HG02642 (cell line): ENCODE measurements at regions not wholly inside any gene's neighbourhood (a gene's known extent, or its start where the extent isn't known, plus 50 kb on each side); places are given as distances from the start of the nearest gene placed in this dataset.

Experiments used
- ATAC-seq: cut with Tn5 transposase; IDR thresholded peaks from one replicate; pipeline ENCODE4 v1.9.1; 2021; ENCODE audit warnings: mild to moderate bottlenecking; ENCODE audit not compliant: unreplicated experiment, poor library complexity

DNA sequence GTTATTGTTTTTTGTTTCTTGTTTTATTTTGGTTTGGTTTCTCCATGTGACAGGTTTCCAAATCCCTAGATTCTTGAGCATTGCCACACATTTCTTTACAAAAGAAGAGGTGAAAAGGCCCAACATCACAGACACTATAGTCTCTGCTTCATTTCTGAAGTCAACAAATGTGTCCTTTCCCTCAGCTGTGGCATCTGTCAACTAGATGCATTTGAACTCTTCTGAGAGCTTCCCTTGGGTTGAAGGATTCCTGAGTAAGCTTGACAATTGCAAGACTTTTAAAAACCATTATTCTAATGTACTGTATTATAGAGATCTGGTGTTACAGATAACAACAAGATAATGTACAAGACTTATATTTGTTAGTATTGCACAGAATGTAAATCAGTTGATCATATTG is 703.3 kb upstream of the PKDCC start:
- ATAC-seq: no peak

DNA sequence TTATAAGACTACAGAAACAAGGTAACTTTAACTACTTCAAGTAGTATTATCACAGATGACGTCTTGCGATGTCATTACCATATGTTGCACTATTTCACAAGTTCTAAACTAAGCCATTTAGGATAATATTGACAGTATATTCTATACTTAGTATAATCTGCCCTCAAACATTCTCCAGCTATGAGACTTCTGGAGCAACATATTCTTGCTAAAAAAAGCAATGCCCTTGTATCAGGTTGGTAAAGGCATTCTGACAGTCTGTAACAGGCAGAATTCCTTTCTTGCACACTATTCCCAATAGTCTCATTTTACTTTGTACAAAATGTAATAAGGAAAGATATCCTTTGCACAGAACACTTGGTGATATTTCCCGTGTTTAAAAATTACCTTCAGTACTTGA is 694.8 kb upstream of the PKDCC start:
- no peak for ATAC-seq

DNA sequence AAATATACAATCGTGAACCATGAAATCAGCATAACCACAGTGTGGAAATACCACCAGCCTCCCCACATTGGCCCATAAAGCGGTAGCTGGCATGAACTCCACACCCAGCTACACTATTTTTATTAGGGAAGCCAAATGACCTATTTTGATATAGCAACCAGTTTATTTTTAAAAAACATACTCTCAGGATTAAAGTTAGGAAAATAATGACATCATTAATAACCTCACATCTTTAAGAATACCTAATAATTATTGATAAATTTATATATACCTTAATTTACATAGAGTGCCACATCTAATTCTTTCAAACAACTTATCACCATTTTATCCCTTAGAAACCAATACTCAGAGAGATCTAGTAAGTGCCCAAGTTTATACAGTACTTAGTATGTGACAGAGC is 692.0 kb upstream of the PKDCC start:
- ATAC-seq: no peak

DNA sequence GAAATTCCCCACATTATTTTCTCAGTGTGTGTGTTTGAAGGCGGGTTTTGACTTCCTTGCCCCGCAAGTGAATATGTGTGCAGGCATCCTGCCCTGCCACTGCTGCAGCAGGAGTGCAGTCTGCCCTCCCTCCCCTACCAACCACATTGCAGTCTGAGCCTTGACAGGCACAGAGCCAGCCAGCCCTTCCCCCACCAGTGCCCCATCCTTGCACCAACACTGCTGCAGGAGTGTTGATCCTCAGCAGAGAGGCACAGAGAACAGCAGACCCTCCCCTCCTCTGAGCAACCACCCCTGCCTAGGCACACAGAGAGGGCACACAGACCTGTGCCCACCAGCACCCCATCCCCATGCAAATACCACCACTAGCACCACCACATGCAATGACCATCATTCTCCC is 683.0 kb upstream of the PKDCC start:
- no peak for ATAC-seq

DNA sequence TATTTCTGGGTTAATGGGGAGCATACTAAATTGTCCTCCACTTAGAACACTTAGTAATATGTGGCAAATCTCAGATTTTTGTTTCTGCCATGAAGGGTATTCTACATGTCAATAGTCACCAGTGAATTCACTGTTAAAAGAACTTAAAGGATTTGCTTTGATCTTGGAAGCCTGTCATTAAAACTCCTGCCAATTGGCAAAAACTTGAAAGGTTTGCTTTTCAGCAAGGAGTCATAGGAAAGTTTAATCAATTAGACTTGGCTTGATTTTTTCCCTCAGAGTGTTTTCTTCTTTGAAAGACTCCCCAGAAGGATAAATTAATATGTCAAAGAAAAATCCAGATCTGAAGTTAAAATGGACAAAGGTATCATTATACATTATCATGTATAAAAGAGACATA is 671.9 kb upstream of the PKDCC start:
- no peak for ATAC-seq

DNA sequence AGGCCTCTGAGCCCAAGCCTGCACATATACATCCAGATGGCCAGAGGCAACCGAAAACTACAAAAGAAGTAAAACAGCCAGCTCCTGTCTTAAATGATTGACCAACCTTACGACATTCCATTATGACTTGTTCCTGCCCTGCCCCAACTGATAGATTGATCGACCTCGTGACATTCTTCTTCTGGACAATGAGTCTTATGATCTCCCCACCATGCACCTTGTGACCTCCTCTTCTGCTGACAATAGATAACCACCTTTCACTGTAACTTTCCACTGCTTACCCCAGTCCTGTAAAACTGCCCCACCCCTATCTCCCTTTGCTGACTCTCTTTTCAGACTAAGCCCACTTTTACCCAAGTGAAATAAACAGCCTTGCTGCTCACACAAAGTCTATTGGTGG is 670.0 kb upstream of the PKDCC start:
- no peak for ATAC-seq

DNA sequence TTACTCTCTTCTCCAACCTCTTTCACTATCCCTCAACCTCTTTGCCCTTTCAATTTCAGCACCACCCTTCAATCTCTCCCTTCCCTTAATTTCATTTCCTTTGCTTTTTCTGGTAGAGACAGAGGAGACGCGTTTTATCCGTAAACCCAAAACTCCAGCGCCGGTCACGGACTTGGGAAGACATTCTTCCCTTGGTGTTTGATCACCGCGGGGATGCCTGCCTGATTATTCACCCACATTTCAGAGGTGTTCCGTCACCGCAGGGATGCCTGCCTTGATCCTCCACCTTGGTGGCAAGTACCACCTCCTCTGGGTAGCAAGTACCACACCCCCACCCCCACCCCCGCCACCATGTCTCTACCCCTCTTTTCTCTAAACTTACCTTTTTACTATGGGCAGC is 669.4 kb upstream of the PKDCC start:
- no peak for ATAC-seq

DNA sequence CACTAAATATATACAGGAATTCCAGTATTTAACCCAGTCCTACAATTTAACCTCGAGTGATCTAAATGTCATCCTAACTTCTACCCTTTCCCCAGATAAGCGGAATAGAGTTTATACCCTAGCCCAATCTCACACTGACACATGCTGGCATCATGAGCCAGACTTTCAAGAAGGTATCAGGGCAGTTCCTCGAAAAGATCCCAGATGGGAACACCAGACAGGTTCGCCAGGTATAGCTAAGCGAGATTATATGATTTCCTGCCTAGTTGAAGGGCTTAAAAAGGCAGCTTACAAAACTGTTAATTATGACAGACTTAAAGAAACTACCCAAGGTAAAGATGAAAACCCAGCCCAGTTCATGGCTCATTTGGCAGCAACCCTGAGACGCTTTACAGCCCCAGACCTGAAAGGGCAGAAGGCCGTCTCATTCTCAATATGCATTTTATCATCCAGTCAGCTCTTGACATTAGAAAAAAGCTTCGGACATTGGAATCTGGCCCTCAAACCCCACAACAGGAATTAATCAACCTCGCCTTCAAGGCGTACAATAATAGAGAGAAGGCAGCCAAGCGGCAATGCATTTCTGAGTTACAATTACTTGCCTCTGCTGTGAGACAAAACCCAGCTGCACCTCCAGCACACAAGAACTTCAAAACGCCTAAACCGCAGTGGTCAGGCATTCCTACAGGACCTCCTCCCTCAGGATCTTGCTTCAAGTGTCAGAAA is 668.2 kb upstream of the PKDCC start:
- no peak for ATAC-seq

DNA sequence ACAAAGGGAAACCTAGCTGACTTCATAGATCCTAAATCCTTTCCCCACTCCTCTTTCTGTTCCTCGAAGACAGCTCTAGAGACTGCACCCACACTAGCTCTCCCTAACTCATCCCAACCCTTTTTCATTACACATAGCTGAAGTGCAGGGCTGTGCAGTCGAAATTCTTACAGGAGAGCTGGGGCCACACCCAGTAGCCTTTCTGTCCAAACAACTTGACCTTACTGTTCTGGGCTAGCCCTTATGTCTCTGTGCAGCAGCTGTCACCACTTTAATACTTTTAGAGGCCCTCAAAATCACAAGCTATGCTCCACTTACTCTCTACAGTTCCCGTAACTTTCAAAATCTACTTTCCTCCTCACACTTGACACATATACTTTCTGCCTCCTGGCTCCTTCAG is 666.1 kb upstream of the PKDCC start:
- no peak for ATAC-seq

DNA sequence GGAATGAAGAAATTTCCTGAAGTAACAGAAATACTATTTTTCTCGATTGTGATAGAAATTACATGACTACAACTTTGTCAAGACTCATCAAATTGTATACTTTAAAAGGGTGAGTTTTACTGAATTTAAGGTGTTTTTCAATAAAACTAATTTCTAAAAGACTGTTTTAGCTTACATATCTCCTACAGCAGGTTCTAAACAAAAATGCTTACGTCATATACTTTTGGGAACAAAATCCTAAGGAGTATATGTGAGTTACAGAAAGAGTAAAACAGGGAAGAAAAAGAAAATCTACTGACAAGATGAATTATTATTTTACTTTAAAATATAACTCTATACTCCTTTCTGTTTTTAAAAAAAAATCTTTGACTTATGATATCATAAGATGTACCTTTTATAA is 660.3 kb upstream of the PKDCC start:
- ATAC-seq: no peak

DNA sequence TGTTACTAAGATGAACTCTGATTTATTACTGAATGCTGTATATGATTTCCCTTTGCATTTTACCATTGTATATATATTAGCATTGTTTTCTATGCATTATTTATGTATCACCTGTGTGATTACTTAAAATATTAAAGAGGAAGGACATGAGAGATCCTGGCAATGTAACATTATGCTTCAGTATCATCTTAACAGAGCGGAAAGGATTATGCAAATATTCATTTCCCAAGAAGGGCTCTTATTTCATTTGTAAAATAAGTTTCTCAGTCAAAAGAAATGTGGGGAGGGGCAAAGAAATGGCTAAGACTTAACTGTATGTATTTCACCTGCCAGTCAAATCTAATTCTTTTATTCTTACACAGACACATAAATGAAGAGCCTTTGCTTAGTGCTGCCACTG is 654.2 kb upstream of the PKDCC start:
- no peak for ATAC-seq

DNA sequence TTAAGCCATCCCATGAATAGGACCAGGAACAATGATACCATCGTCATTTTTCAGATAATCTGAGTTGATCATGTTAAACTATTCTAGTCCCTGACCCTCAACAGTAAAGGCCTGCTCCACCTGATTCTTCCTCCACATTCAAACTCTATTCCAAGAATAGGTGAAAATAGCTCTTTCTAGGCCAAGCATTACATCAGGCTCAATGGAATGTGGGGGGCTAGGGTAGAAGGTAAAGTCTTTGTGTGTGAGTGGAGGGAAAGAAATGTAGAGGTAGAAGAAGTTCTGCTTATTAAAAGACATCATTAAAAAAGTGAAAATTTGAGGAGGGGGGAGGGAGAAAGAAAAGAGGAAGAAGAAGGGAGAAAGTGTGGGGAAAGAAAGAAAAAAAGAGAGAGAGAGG is 653.3 kb upstream of the PKDCC start:
- no peak for ATAC-seq

DNA sequence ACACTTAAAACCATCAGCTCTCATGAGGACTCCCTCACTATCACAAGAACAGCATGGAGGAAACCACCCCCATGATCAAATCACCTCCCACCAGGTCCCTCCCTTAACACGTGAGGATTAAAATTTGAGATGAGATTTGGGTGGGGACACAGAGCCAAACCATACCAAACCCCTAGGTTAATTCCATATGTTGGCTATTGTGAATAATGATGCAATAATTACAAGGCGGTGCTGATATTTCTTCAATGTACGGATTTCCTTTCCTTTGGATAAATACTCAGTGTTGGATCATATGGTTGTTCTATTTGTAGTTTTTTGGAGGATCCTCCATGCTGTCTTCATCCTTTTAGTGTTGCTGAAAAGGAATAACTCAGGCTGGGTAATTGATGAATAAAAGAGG is 652.1 kb upstream of the PKDCC start:
- ATAC-seq: no peak

DNA sequence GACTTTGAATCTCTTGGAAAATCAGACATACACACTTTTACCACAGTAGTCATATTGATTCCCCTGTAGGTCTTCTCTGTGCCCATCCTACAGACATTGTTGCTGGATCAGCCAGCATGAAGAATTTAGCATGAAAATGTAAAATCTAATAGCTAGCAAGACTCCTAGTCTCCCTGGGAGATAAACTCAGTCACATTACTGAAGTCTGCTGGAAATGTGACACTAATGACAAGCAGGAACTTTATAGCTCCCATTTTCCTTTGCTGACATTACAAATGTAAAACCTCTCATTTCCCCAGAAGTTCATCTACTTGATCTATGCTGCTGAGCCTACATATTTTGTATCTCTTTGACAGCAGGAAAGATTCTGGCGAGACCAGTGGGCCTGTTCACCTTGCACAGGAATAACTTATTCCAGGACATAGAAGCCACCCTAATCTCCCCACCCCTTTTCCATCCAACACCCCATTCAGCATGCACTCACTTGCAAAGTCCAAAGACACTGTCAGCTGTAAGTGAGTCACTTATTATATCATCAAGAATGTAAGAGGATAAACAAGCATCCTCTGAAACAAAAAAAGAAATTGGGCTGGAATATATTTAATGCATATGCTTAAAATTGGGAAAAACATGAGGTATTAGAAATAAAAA is 648.3 kb upstream of the PKDCC start:
- no peak for ATAC-seq

DNA sequence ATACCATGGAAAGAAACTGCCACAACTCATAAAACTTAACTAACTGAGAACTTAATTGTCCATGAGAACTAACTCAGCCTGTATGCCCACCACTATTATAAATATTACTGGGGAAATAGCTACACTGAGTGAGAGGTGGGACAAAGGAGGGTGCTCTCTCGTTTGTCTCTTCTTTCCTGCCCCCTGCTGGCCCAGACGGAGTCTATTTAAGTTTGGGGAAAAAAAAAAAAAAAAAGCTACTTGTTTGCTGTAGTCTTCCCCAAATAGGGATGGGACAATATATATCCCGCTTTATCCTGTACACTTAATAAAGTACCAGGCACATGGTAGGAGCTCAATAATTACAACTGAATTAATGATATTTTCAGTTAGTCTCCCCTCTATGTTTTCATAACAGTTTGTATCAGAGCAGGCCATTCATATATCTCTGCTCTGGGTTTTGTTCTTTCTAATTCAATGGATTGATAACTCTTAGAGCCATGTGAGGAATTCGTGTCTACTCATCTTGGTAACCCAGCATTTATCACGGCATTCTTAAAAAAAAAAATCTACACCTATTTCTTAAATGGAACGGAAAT is 647.6 kb upstream of the PKDCC start:
- ATAC-seq: no peak

DNA sequence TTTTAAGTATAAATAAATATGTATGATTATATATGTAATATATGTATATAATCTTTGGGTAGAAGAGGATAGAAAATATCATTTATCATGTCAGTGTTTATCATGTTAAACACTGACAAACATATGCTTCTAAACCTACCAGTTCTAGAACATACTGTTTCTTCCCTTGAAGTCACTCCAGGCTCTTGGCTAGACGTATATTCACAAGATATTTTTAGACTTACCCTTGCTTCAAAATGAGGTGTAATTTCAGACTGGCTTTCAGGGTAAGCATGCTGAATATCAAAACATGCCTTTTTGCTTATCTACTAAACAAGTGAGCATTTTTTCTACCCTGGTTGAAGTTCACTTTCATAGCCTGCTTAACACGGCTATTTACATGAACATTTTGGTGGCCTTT is 642.4 kb upstream of the PKDCC start:
- no peak for ATAC-seq

DNA sequence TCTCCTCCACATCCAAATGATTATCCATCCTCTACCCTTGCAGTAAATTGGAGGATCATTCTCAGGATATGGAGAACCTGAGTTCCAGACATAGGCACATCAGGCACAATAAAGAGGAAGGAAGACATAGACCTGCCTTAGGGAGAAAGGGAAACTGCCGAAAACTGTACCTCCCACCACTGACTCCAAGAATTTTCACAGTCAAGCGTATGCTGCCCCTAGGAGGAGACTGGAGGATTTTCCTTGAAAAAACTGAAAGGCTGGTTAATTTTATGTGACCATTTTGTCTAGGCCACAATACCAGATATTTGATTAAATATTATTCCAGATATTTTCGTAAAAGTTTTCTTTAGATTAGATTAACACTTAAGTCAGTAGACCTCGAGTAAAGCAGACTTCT is 638.5 kb upstream of the PKDCC start:
- ATAC-seq: no peak

DNA sequence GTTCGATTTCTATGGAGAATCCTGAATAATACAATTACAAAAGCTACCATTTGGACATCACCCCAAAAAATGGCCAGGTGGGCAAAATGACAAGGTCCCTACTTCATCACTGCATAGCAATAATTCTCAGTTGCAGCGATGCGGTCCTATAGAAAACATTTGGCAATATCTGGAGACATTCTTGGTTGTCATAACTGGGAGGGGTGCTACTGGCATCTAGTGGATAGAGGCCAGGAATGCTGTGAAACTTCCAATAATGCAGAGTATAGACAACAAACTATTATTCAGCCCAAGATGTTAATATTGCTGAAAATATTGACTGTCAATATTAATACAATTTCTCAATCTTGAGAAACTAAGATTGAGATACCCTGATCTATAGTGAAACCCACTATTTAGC is 637.8 kb upstream of the PKDCC start:
- ATAC-seq: no peak

DNA sequence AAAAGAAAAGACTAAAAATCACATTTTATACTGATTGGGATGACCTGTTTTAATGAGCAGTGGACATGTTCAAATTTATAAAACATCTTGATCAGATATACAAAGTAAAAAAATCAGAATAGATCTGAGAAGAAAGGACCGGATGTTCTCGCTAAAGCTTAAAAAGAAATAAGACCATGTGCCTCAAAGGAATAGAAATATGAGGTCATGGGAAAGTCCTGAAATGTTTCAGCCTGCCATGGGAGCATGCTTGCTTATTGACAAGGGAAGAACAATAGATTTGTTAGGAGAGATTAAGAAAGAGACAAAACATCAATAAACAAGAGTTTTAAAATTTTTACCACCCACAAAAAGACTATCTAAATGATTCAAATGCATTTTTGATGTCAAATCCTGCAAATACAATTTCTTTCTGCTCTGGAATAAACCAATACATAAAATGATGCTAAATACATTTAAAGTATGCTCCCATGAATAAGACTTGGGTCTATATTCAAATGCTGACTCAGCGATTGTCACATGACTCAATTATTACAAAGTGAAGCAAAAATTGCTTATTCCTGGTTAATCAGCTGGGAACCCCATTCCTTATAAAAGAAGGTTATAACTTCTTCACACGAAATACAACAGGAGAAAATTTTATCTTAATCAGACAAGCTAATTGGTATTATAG is 633.9 kb upstream of the PKDCC start:
- ATAC-seq: no peak

DNA sequence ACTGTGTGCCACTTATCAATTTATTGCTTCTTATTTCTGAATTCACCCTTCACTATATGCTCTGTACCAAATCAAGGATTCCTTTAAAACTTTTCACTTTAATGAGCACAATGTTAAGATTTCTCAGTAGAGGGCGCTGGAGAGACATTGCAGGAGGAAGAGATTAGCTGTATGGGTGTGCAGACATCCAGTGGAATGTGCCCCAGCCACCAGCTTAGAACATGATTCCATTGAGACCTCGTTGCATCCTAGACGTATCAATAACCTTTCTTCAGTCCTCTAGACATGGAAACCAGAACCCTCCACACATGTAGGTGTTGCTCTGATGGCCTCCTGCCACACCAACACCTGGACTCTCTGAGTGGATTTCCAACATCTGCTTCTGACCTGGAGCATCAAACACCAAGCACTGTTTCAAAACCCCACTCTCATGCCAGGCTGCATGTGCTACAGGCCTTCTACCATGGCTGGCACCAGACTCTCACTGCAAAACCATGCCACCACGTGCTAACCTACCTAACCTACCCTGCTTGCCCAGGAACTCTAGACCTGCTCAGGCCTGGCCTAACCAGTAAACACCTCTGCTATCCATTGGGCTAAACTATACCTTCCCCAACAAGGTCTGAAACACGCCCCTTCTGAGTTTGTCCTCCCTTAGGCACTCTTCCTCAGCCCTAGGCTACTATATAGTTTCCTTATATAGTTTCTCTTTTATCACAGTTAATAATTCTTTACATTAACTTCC is 633.2 kb upstream of the PKDCC start:
- no peak for ATAC-seq

DNA sequence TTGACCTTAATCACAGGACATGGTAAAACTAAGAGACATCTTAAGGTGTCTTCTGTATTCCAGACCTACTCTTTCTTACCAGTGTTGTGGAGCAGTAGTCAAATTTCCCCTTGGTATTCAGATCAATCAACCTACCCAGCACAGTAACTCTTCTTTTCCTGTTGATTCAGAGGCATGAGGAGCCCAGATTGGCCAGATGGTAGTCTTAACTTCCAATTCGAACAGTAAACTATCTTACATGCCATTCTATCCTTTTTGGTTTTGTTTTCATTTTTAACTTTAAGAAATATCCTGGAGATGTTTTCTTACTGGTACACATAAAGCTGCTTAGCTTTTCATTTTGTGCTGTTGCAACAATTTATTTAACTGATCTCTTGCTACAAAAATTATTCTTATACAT is 630.3 kb upstream of the PKDCC start:
- no peak for ATAC-seq
